ENCODE measurements at regions not wholly inside any gene's neighbourhood (a gene's known extent, or its start where the extent isn't known, plus 50 kb on each side); places are given as distances from the start of the nearest gene placed in this dataset.

GRCh38 chr18:71529703-71530303, 1014.3 kb downstream of the CBLN2 start:
- ATAC-seq (no peak), DNase-seq (ENCODE audit: low read depth, low spot score) (no peak)
- no TSS peak for BruUV-seq (replicated peaks)
- Histone ChIP-seq H3K27me3 (ENCODE audit: insufficient read depth, low read length) (no peaks in the 10 kb centered on the region), H3K9ac (ENCODE audit: low read length) (no peak overlapping the region), H3K9me2 (ENCODE audit: insufficient read depth) (no peaks in the 10 kb centered on the region), H3K4me3 (replicated peaks in 1 of 2; ENCODE audit: low read depth in 1 of 2, low read length in 2 of 2) (no peak overlapping the region), H3K4me1 (ENCODE audit: control insufficient read depth in 1 of 2, insufficient read depth in 2 of 2, low read length in 2 of 2) (no peaks in the 10 kb centered on the region), H2AFZ (ENCODE audit: low read depth, low read length, poor library complexity, severe bottlenecking) (no peak overlapping the region), H3K79me2 (ENCODE audit: insufficient read depth, low read length) (no peaks in the 10 kb centered on the region), H3K36me3 (ENCODE audit: control insufficient read depth in 1 of 2, insufficient read depth in 2 of 2, low read length in 2 of 2) (no peaks in the 10 kb centered on the region), H4K20me1 (ENCODE audit: insufficient read depth) (no peaks in the 10 kb centered on the region), H3K27ac (ENCODE audit: low read depth, low read length) (no peak overlapping the region), H3K9me3 (ENCODE audit: control insufficient read depth in 1 of 2, insufficient read depth in 1 of 2, low read depth in 1 of 2, low read length in 2 of 2) (peaks cover 6 to 19% of the 10 kb centered on the region in 2 experiments; a peak in 3 of 4 replicates), H3K4me2 (ENCODE audit: low read length) (no peak overlapping the region)
- intact Hi-C loops (cut with micrococcal nuclease) = no loop called here
- RAD21 ChIA-PET (ENCODE audit: low non-redundant PET in 1 of 2, low total read pairs in 2 of 2, uncharacterized antibody in 2 of 2, unreplicated experiment in 2 of 2) = no interaction called here
- POLR2A ChIA-PET = no interaction called here
- TF ChIP-seq SRF (IDR thresholded peaks at IDR 0.05; ENCODE audit: low read depth) (no peak), CBX3 (IDR thresholded peaks at IDR 0.05; ENCODE audit: low read depth) (no peak), EGR1 (IDR thresholded peaks at IDR 0.05; ENCODE audit: low read depth) (no peak), REST (IDR thresholded peaks at IDR 0.05; ENCODE audit: low read depth) (no peak), ATF3 (IDR thresholded peaks at IDR 0.05) (no peak), EZH2phosphoT487 (IDR thresholded peaks at IDR 0.05; ENCODE audit: borderline replicate concordance) (no peak), SP1 (IDR thresholded peaks at IDR 0.05; ENCODE audit: low read depth) (no peak), ELF1 (IDR thresholded peaks at IDR 0.05; ENCODE audit: borderline replicate concordance, low read depth) (no peak), CTCF (IDR thresholded peaks at IDR 0.05 in 2 of 3, conservative IDR thresholded peaks at IDR 0.05 in 1 of 3; ENCODE audit: borderline replicate concordance in 1 of 3, insufficient read depth in 1 of 3, low read depth in 2 of 3, low read length in 2 of 3) (no peak), EZH2 (IDR thresholded peaks at IDR 0.05) (no peak), ZBTB33 (IDR thresholded peaks at IDR 0.05; ENCODE audit: extremely low read depth, insufficient replicate concordance, low read length) (no peak), MAX (IDR thresholded peaks at IDR 0.05) (no peak), JUND (IDR thresholded peaks at IDR 0.05) (no peak), YY1 (IDR thresholded peaks at IDR 0.05; ENCODE audit: extremely low read depth, insufficient replicate concordance, low read depth, low read length) (no peak), RAD21 (IDR thresholded peaks at IDR 0.05; ENCODE audit: low read depth) (no peak), SIN3A (IDR thresholded peaks at IDR 0.05; ENCODE audit: low read depth) (no peak), CEBPB (IDR thresholded peaks at IDR 0.05; ENCODE audit: low read depth) (no peak), ZNF274 (IDR thresholded peaks at IDR 0.05; ENCODE audit: low read depth, low read length) (no peak), ZFX (IDR thresholded peaks at IDR 0.05) (no peak), POLR2AphosphoS5 (IDR thresholded peaks at IDR 0.05; ENCODE audit: low read depth, low read length) (no peak)
- CTCF ChIA-PET = no interaction called here

Data from HCT116 (cell line).